ENCODE measurements at regions not wholly inside any gene's neighbourhood (a gene's known extent, or its start where the extent isn't known, plus 50 kb on each side); places are given as distances from the start of the nearest gene placed in this dataset.

GRCh38 chr1:64318428-64318827, 115.0 kb downstream of the UBE2U start:
- no peaks in the 10 kb centered on the region for H3K9me3 ChIP-seq (ENCODE audit: control insufficient read depth, low read length)
- H3K4me3 ChIP-seq (ENCODE audit: extremely low read depth, insufficient read depth, low read length, poor library complexity, severe bottlenecking): no peak overlapping the region
- WGBS, 2 experiments (ENCODE audit: insufficient coverage in 2 of 2): no CpG with 5 or more reads among the region's 3 CpGs
- H3K4me1 ChIP-seq (ENCODE audit: control insufficient read depth, insufficient read depth, low read length, poor library complexity, severe bottlenecking): no peaks in the 10 kb centered on the region
- no peaks in the 10 kb centered on the region for H3K36me3 ChIP-seq (ENCODE audit: control insufficient read depth, insufficient read depth, low read length)
- H3K27ac ChIP-seq (ENCODE audit: low read depth, low read length, severe bottlenecking): no peak overlapping the region

GRCh38 chr1:64320007-64320406, 116.6 kb downstream of the UBE2U start:
- Histone ChIP-seq H3K9me3 (ENCODE audit: control insufficient read depth, low read length) (no peaks in the 10 kb centered on the region), H3K4me1 (ENCODE audit: control insufficient read depth, insufficient read depth, low read length, poor library complexity, severe bottlenecking) (no peaks in the 10 kb centered on the region), H3K36me3 (ENCODE audit: control insufficient read depth, insufficient read depth, low read length) (no peaks in the 10 kb centered on the region), H3K4me3 (ENCODE audit: extremely low read depth, insufficient read depth, low read length, poor library complexity, severe bottlenecking) (no peak overlapping the region), H3K27ac (ENCODE audit: low read depth, low read length, severe bottlenecking) (no peak overlapping the region)
- WGBS, 2 experiments (ENCODE audit: insufficient coverage in 2 of 2): 94% methylated on average over 2 of the region's 4 CpGs; no CpG with 5 or more reads in 1 of the 2 experiments

GRCh38 chr1:64320470-64320869, 117.0 kb downstream of the UBE2U start:
- Histone ChIP-seq H3K4me3 (ENCODE audit: extremely low read depth, insufficient read depth, low read length, poor library complexity, severe bottlenecking) (no peak overlapping the region), H3K9me3 (ENCODE audit: control insufficient read depth, low read length) (no peaks in the 10 kb centered on the region), H3K4me1 (ENCODE audit: control insufficient read depth, insufficient read depth, low read length, poor library complexity, severe bottlenecking) (no peaks in the 10 kb centered on the region), H3K36me3 (ENCODE audit: control insufficient read depth, insufficient read depth, low read length) (no peaks in the 10 kb centered on the region), H3K27ac (ENCODE audit: low read depth, low read length, severe bottlenecking) (no peak overlapping the region)
- WGBS, 2 experiments (ENCODE audit: insufficient coverage in 2 of 2): 67% methylated on average over 2 of the region's 4 CpGs; no CpG with 5 or more reads in 1 of the 2 experiments

- Histone ChIP-seq H3K36me3 (ENCODE audit: control insufficient read depth, insufficient read depth, low read length) (no peaks in the 10 kb centered on the region), H3K9me3 (ENCODE audit: control insufficient read depth, low read length) (no peaks in the 10 kb centered on the region), H3K4me3 (ENCODE audit: extremely low read depth, insufficient read depth, low read length, poor library complexity, severe bottlenecking) (no peak overlapping the region), H3K4me1 (ENCODE audit: control insufficient read depth, insufficient read depth, low read length, poor library complexity, severe bottlenecking) (no peaks in the 10 kb centered on the region), H3K27ac (ENCODE audit: low read depth, low read length, severe bottlenecking) (no peak overlapping the region)
- 88 to 96% methylated on average over 9 to 10 of the region's 11 CpGs for WGBS, 2 experiments (ENCODE audit: insufficient coverage in 2 of 2)
These were observed 117.6 kb downstream of the UBE2U start for GRCh38 chr1:64320922-64321614.

GRCh38 chr1:64323054-64323453, 119.6 kb downstream of the UBE2U start:
- Histone ChIP-seq H3K4me1 (ENCODE audit: control insufficient read depth, insufficient read depth, low read length, poor library complexity, severe bottlenecking) (no peaks in the 10 kb centered on the region), H3K4me3 (ENCODE audit: extremely low read depth, insufficient read depth, low read length, poor library complexity, severe bottlenecking) (no peak overlapping the region), H3K9me3 (ENCODE audit: control insufficient read depth, low read length) (no peaks in the 10 kb centered on the region), H3K36me3 (ENCODE audit: control insufficient read depth, insufficient read depth, low read length) (no peaks in the 10 kb centered on the region), H3K27ac (ENCODE audit: low read depth, low read length, severe bottlenecking) (no peak overlapping the region)
- WGBS, 2 experiments (ENCODE audit: insufficient coverage in 2 of 2): 78 to 85% methylated on average over 2 to 4 of the region's 4 CpGs

GRCh38 chr1:64323882-64324281, 120.5 kb downstream of the UBE2U start:
- Histone ChIP-seq H3K4me3 (ENCODE audit: extremely low read depth, insufficient read depth, low read length, poor library complexity, severe bottlenecking) (no peak overlapping the region), H3K9me3 (ENCODE audit: control insufficient read depth, low read length) (no peaks in the 10 kb centered on the region), H3K27ac (ENCODE audit: low read depth, low read length, severe bottlenecking) (no peak overlapping the region), H3K4me1 (ENCODE audit: control insufficient read depth, insufficient read depth, low read length, poor library complexity, severe bottlenecking) (peaks cover 3% of the 10 kb centered on the region), H3K36me3 (ENCODE audit: control insufficient read depth, insufficient read depth, low read length) (no peaks in the 10 kb centered on the region)
- WGBS, 2 experiments (ENCODE audit: insufficient coverage in 2 of 2): 80 to 93% methylated on average over 1 to 2 of the region's 4 CpGs

- Histone ChIP-seq H3K27ac (ENCODE audit: low read depth, low read length, severe bottlenecking) (no peak overlapping the region), H3K36me3 (ENCODE audit: control insufficient read depth, insufficient read depth, low read length) (no peaks in the 10 kb centered on the region), H3K4me1 (ENCODE audit: control insufficient read depth, insufficient read depth, low read length, poor library complexity, severe bottlenecking) (peaks cover 3% of the 10 kb centered on the region), H3K9me3 (ENCODE audit: control insufficient read depth, low read length) (no peaks in the 10 kb centered on the region), H3K4me3 (ENCODE audit: extremely low read depth, insufficient read depth, low read length, poor library complexity, severe bottlenecking) (no peak overlapping the region)
- WGBS, 2 experiments (ENCODE audit: insufficient coverage in 2 of 2): 87 to 92% methylated on average over 4 of the region's 5 CpGs
These were observed 122.4 kb downstream of the UBE2U start for GRCh38 chr1:64325856-64326255.

- H3K36me3 ChIP-seq (ENCODE audit: control insufficient read depth, insufficient read depth, low read length): no peaks in the 10 kb centered on the region
- 96 to 100% methylated on average over 2 of the region's 2 CpGs for WGBS, 2 experiments (ENCODE audit: insufficient coverage in 2 of 2)
- H3K27ac ChIP-seq (ENCODE audit: low read depth, low read length, severe bottlenecking): no peak overlapping the region
- no peak overlapping the region for H3K4me3 ChIP-seq (ENCODE audit: extremely low read depth, insufficient read depth, low read length, poor library complexity, severe bottlenecking)
- H3K4me1 ChIP-seq (ENCODE audit: control insufficient read depth, insufficient read depth, low read length, poor library complexity, severe bottlenecking): peaks cover 3% of the 10 kb centered on the region
- H3K9me3 ChIP-seq (ENCODE audit: control insufficient read depth, low read length): no peaks in the 10 kb centered on the region
These were observed 123.7 kb downstream of the UBE2U start for GRCh38 chr1:64327119-64327518.

- Histone ChIP-seq H3K4me1 (ENCODE audit: control insufficient read depth, insufficient read depth, low read length, poor library complexity, severe bottlenecking) (peaks cover 3% of the 10 kb centered on the region), H3K9me3 (ENCODE audit: control insufficient read depth, low read length) (no peaks in the 10 kb centered on the region), H3K27ac (ENCODE audit: low read depth, low read length, severe bottlenecking) (no peak overlapping the region), H3K36me3 (ENCODE audit: control insufficient read depth, insufficient read depth, low read length) (no peaks in the 10 kb centered on the region), H3K4me3 (ENCODE audit: extremely low read depth, insufficient read depth, low read length, poor library complexity, severe bottlenecking) (no peak overlapping the region)
- WGBS, 2 experiments (ENCODE audit: insufficient coverage in 2 of 2): 76 to 100% methylated on average over 1 to 2 of the region's 3 CpGs
These were observed 124.8 kb downstream of the UBE2U start for GRCh38 chr1:64328193-64328592.

GRCh38 chr1:64330839-64331238, 127.4 kb downstream of the UBE2U start:
- Histone ChIP-seq H3K36me3 (ENCODE audit: control insufficient read depth, insufficient read depth, low read length) (no peaks in the 10 kb centered on the region), H3K9me3 (ENCODE audit: control insufficient read depth, low read length) (no peaks in the 10 kb centered on the region), H3K4me1 (ENCODE audit: control insufficient read depth, insufficient read depth, low read length, poor library complexity, severe bottlenecking) (peaks cover 3% of the 10 kb centered on the region), H3K4me3 (ENCODE audit: extremely low read depth, insufficient read depth, low read length, poor library complexity, severe bottlenecking) (no peak overlapping the region), H3K27ac (ENCODE audit: low read depth, low read length, severe bottlenecking) (no peak overlapping the region)
- WGBS, 2 experiments (ENCODE audit: insufficient coverage in 2 of 2): 86 to 100% methylated on average over 1 of the region's 4 CpGs

GRCh38 chr1:64335636-64336035, 132.2 kb downstream of the UBE2U start:
- H3K4me1 ChIP-seq (ENCODE audit: control insufficient read depth, insufficient read depth, low read length, poor library complexity, severe bottlenecking): no peaks in the 10 kb centered on the region
- 76 to 100% methylated on average over 1 to 3 of the region's 4 CpGs for WGBS, 2 experiments (ENCODE audit: insufficient coverage in 2 of 2)

More at GRCh38 chr1:64335636-64336035, 132.2 kb downstream of the UBE2U start:
- H3K27ac ChIP-seq (ENCODE audit: low read depth, low read length, severe bottlenecking): no peak overlapping the region
- H3K36me3 ChIP-seq (ENCODE audit: control insufficient read depth, insufficient read depth, low read length): no peaks in the 10 kb centered on the region
- H3K4me3 ChIP-seq (ENCODE audit: extremely low read depth, insufficient read depth, low read length, poor library complexity, severe bottlenecking): no peak overlapping the region
- no peaks in the 10 kb centered on the region for H3K9me3 ChIP-seq (ENCODE audit: control insufficient read depth, low read length)

Measured in mesodermal cell (in vitro differentiated cells).